Mammary epithelial cell (primary cell): ENCODE measurements at regions not wholly inside any gene's neighbourhood (a gene's known extent, or its start where the extent isn't known, plus 50 kb on each side); places are given as distances from the start of the nearest gene placed in this dataset.

Source experiments
- CTCF ChIP-seq, 2 donors: IDR thresholded peaks in 1 of 2; conservative IDR thresholded peaks in 1 of 2; 2 replicates each; pipeline ENCODE4 v1.5.1; 2011 to 2012; ENCODE audit warnings: inconsistent platforms in 2 of 2, low read length in 2 of 2, mild to moderate bottlenecking in 2 of 2, control low read depth in 1 of 2, low read depth in 1 of 2; ENCODE audit not compliant: insufficient read depth in 1 of 2; ENCODE audit errors: extremely low read depth in 1 of 2
- EZH2 ChIP-seq: IDR thresholded peaks from 2 replicates; pipeline ENCODE4 v1.6.1; 2012; ENCODE audit warnings: low read length, inconsistent platforms, borderline replicate concordance

DNA sequence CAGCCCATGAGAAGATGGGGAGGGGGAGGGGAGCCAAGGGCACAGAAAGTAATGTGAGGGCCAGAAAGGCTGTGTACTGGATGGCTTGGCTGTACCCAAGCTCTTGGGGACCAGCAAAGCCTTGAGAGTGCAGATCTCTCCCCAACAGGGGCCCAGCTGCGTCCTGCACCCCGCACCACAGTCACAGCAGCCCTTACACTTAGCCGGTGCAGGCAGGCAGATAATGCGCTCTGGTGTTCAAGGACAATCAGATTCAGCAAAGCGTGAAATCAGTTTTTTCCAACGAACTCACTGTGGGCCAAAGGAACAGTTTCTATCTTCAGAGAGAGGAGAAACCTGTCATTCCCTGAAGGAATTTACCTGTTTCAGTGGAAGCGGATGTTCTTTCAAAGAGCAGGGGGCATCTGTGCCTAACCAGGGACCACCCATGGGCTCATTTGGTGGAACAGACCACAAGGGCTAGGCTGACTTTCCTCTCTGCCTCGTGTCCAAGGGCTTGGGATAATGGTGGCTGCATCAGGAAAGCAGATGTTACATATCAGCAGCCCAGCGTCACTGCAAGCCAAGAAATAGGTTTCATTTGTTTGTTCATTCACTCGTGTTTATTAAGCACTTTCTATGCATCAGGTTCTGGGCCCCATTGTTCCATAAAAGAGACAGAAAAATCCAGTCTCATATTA is 81.2 kb upstream of the SPON1 start:
- TF ChIP-seq CTCF (conservative IDR thresholded peaks at IDR 0.05 in 1 of 2, IDR thresholded peaks at IDR 0.05 in 1 of 2; ENCODE audit: extremely low read depth in 1 of 2, insufficient read depth in 1 of 2, low read depth in 1 of 2, low read length in 2 of 2) (no peak), EZH2 (no peak)
